Memory B cell (primary cell): ENCODE measurements at regions not wholly inside any gene's neighbourhood (a gene's known extent, or its start where the extent isn't known, plus 50 kb on each side); places are given as distances from the start of the nearest gene placed in this dataset.

ENCODE experiments used
- ATAC-seq: fragments of 150-1000 bp; cut with Tn5 transposase; 2 replicates; pipeline ENCODE4 v1.10.0; 2021; ENCODE audit warnings: low read depth, mild to moderate bottlenecking, moderate library complexity
- DNase-seq, 2 donors: peaks; one replicate each; pipeline ENCODE4 v3.0.0; 2022; ENCODE audit warnings: low spot score in 2 of 2
- H3K27ac Mint-ChIP-seq: one replicate; pipeline ENCODE4 v1.8.0; 2022; ENCODE audit warnings: mild to moderate bottlenecking, moderate library complexity, mixed read lengths
- H3K27me3 Mint-ChIP-seq: one replicate; pipeline ENCODE4 v1.8.0; 2022; ENCODE audit warnings: mixed read lengths
- H3K36me3 Mint-ChIP-seq: one replicate; pipeline ENCODE4 v1.8.0; 2022; ENCODE audit warnings: mild to moderate bottlenecking, mixed read lengths
- H3K4me1 Mint-ChIP-seq: one replicate; pipeline ENCODE4 v1.8.0; 2022; ENCODE audit warnings: mixed read lengths
- H3K4me3 Mint-ChIP-seq: one replicate; pipeline ENCODE4 v1.8.0; 2022; ENCODE audit warnings: mild to moderate bottlenecking, moderate library complexity, mixed read lengths
- H3K9me3 Mint-ChIP-seq: one replicate; pipeline ENCODE4 v1.8.0; 2022; ENCODE audit warnings: mixed read lengths

GRCh38 chrX:144253356-144253755, 369.5 kb downstream of the UBE2NL start:
- Mint-ChIP-seq H3K4me1 (no peaks in the 10 kb centered on the region), H3K36me3 (no peaks in the 10 kb centered on the region), H3K27me3 (no peaks in the 10 kb centered on the region), H3K27ac (no peak overlapping the region), H3K4me3 (no peak overlapping the region), H3K9me3 (peaks cover 2% of the 10 kb centered on the region)
- no peak for ATAC-seq
- DNase-seq = no peak

- Mint-ChIP-seq H3K4me3 (no peak overlapping the region), H3K9me3 (peaks cover 5% of the 10 kb centered on the region), H3K4me1 (no peaks in the 10 kb centered on the region), H3K36me3 (no peaks in the 10 kb centered on the region), H3K27me3 (no peaks in the 10 kb centered on the region), H3K27ac (no peak overlapping the region)
- ATAC-seq (no peak), DNase-seq (no peak)
These were observed 375.2 kb downstream of the UBE2NL start for GRCh38 chrX:144259054-144259453.

- no peak overlapping the region for H3K4me3 Mint-ChIP-seq
- DNase-seq (no peak), ATAC-seq (no peak)
- H3K27me3 Mint-ChIP-seq = no peaks in the 10 kb centered on the region
- no peaks in the 10 kb centered on the region for H3K4me1 Mint-ChIP-seq
- H3K27ac Mint-ChIP-seq = no peak overlapping the region
- no peaks in the 10 kb centered on the region for H3K36me3 Mint-ChIP-seq
- H3K9me3 Mint-ChIP-seq = peaks cover 5% of the 10 kb centered on the region
These were observed 381.8 kb downstream of the UBE2NL start for GRCh38 chrX:144265641-144266040.

- H3K27ac Mint-ChIP-seq = no peak overlapping the region
- no peaks in the 10 kb centered on the region for H3K36me3 Mint-ChIP-seq
- H3K9me3 Mint-ChIP-seq = peaks cover 16% of the 10 kb centered on the region
- H3K27me3 Mint-ChIP-seq = no peaks in the 10 kb centered on the region
- ATAC-seq = no peak
- no peak overlapping the region for H3K4me3 Mint-ChIP-seq
- DNase-seq = no peak
- no peaks in the 10 kb centered on the region for H3K4me1 Mint-ChIP-seq
These were observed 391.5 kb downstream of the UBE2NL start for GRCh38 chrX:144275367-144275766.

GRCh38 chrX:144275843-144276242, 392.0 kb downstream of the UBE2NL start:
- ATAC-seq = no peak
- no peaks in the 10 kb centered on the region for H3K36me3 Mint-ChIP-seq
- no peaks in the 10 kb centered on the region for H3K27me3 Mint-ChIP-seq

DNA sequence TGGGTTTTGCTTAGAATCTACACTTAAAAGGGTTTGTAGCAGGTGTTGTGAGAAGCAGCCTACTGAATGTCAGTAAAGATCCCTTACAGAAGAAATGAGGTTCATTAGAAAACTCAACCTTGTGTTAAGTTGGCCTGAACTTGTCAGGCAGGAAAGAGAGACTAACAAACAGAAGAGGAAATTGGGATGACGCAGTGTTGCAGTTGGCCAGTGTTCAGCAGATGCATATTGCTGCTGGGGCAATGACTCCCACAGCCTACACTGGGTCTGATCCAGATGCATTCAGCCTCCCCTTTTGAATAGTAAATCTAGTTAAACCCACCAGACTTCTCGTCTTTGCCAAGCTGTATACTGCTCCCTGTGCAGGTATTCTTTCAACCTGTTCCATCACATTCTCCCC, 409.4 kb downstream of the UBE2NL start:
- H3K9me3 Mint-ChIP-seq = peaks cover 4% of the 10 kb centered on the region
- ATAC-seq = no peak
- no peak overlapping the region for H3K27ac Mint-ChIP-seq
- no peaks in the 10 kb centered on the region for H3K36me3 Mint-ChIP-seq
- H3K4me3 Mint-ChIP-seq = no peak overlapping the region
- H3K27me3 Mint-ChIP-seq = no peaks in the 10 kb centered on the region
- no peaks in the 10 kb centered on the region for H3K4me1 Mint-ChIP-seq
- no peak for DNase-seq

More at GRCh38 chrX:144275843-144276242, 392.0 kb downstream of the UBE2NL start:
- no peak for DNase-seq
- Mint-ChIP-seq H3K27ac (no peak overlapping the region), H3K9me3 (peaks cover 13% of the 10 kb centered on the region), H3K4me1 (no peaks in the 10 kb centered on the region), H3K4me3 (no peak overlapping the region)

- Mint-ChIP-seq H3K4me3 (no peak overlapping the region), H3K4me1 (no peaks in the 10 kb centered on the region), H3K27ac (no peak overlapping the region), H3K9me3 (no peaks in the 10 kb centered on the region), H3K36me3 (no peaks in the 10 kb centered on the region), H3K27me3 (no peaks in the 10 kb centered on the region)
- DNase-seq (no peak), ATAC-seq (no peak)
These were observed 412.1 kb downstream of the UBE2NL start for GRCh38 chrX:144295921-144296320.

DNA sequence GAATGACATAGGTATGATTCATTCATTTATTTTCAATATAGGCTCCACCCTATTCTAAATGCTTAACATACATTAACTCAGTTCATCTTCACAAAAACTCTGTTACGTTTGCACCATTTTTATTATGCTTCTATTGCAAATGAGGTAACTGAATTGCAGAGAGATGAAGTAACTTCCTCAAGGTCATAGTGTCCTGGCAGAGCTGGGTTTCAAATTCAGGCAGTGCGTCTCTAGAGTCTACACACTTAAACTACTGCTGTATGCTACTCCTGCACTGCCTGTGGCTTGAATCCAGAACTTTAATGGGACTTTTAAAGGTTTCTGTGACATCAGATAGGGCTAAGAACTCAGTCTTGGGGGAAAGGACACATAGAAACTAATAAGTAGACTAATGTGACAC, 413.4 kb downstream of the UBE2NL start:
- H3K36me3 Mint-ChIP-seq = no peaks in the 10 kb centered on the region
- ATAC-seq (no peak), DNase-seq (no peak)
- no peak overlapping the region for H3K4me3 Mint-ChIP-seq
- H3K4me1 Mint-ChIP-seq = no peaks in the 10 kb centered on the region
- H3K9me3 Mint-ChIP-seq = no peaks in the 10 kb centered on the region
- no peak overlapping the region for H3K27ac Mint-ChIP-seq
- no peaks in the 10 kb centered on the region for H3K27me3 Mint-ChIP-seq

DNA sequence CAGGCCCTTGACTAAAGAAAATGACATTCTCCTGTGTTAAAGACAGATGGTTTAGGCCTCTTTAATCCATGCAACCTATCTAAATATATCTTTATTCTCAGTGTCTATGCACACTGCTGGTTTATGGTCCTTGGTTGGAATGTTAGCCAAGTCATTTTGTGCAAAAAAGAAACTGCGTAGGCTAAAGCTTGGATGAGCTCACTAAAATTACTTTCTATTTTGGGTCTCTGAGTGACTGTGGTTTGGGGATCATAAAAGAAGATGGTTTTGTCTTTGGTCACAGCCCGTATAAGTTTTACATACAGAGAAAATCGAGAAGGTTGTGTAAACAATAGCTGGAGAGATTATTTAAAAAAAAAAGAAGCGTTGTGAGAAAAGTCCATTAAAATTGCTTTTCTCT, 443.6 kb downstream of the UBE2NL start:
- H3K27ac Mint-ChIP-seq = no peak overlapping the region
- DNase-seq = no peak
- no peaks in the 10 kb centered on the region for H3K4me1 Mint-ChIP-seq
- no peaks in the 10 kb centered on the region for H3K36me3 Mint-ChIP-seq
- ATAC-seq = no peak
- H3K27me3 Mint-ChIP-seq = no peaks in the 10 kb centered on the region
- no peaks in the 10 kb centered on the region for H3K9me3 Mint-ChIP-seq
- H3K4me3 Mint-ChIP-seq = no peak overlapping the region

- peaks cover 5% of the 10 kb centered on the region for H3K9me3 Mint-ChIP-seq
- H3K4me1 Mint-ChIP-seq = no peaks in the 10 kb centered on the region
- no peak overlapping the region for H3K4me3 Mint-ChIP-seq
- DNase-seq (no peak), ATAC-seq (no peak)
- no peak overlapping the region for H3K27ac Mint-ChIP-seq
- no peaks in the 10 kb centered on the region for H3K27me3 Mint-ChIP-seq
- no peaks in the 10 kb centered on the region for H3K36me3 Mint-ChIP-seq
These were observed 449.6 kb downstream of the UBE2NL start for GRCh38 chrX:144333429-144333828.

- ATAC-seq (no peak), DNase-seq (no peak)
- no peaks in the 10 kb centered on the region for H3K4me1 Mint-ChIP-seq
- H3K27me3 Mint-ChIP-seq = no peaks in the 10 kb centered on the region
- no peak overlapping the region for H3K4me3 Mint-ChIP-seq
- H3K36me3 Mint-ChIP-seq = no peaks in the 10 kb centered on the region
- H3K9me3 Mint-ChIP-seq = peaks cover 8% of the 10 kb centered on the region
- no peak overlapping the region for H3K27ac Mint-ChIP-seq
These were observed 450.7 kb downstream of the UBE2NL start for GRCh38 chrX:144334577-144334976.

DNA sequence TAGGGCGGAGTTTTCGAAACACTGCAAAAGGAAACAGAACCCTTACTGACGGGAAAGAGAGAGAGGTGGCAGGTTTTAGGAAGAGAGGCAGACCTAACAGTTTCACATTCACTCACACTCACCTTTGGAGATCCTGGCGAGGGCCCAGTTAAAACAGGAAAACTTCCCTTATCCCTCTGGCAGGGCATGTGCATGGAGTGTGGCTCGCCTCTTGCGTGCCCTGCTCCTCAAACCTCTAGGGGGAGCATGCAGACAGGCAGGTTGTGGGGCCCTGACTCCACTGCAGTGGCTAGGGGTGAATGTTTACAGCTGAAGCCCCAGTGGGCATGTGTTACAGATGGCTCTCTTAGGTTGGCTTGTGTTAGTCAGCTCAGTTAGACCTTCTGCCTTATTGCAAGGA, 451.5 kb downstream of the UBE2NL start:
- Mint-ChIP-seq H3K27me3 (no peaks in the 10 kb centered on the region), H3K4me1 (no peaks in the 10 kb centered on the region), H3K36me3 (no peaks in the 10 kb centered on the region), H3K4me3 (no peak overlapping the region), H3K27ac (no peak overlapping the region), H3K9me3 (peaks cover 8% of the 10 kb centered on the region)
- DNase-seq (no peak), ATAC-seq (no peak)

- Mint-ChIP-seq H3K4me1 (no peaks in the 10 kb centered on the region), H3K27ac (no peak overlapping the region), H3K36me3 (no peaks in the 10 kb centered on the region), H3K4me3 (no peak overlapping the region), H3K9me3 (no peaks in the 10 kb centered on the region), H3K27me3 (no peaks in the 10 kb centered on the region)
- no peak for DNase-seq
- no peak for ATAC-seq
These were observed 495.3 kb downstream of the UBE2NL start for GRCh38 chrX:144379156-144379555.

GRCh38 chrX:144388738-144389137, 504.9 kb downstream of the UBE2NL start:
- no peak for ATAC-seq
- Mint-ChIP-seq H3K9me3 (peaks cover 2% of the 10 kb centered on the region), H3K4me3 (no peak overlapping the region), H3K27me3 (no peaks in the 10 kb centered on the region), H3K4me1 (no peaks in the 10 kb centered on the region), H3K27ac (no peak overlapping the region), H3K36me3 (no peaks in the 10 kb centered on the region)
- no peak for DNase-seq
